ENCODE measurements at regions not wholly inside any gene's neighbourhood (a gene's known extent, or its start where the extent isn't known, plus 50 kb on each side); places are given as distances from the start of the nearest gene placed in this dataset.

- no peak for TF ChIP-seq CTCF (IDR thresholded peaks at IDR 0.05)
- TF ChIP-seq POLR2A (IDR thresholded peaks at IDR 0.05), result no peak
Measured at GRCh38 chr4:62533573-62533972, 1333.4 kb downstream of the ADGRL3 start.
